Upper lobe of left lung (tissue), 4 donors: ENCODE measurements at regions not wholly inside any gene's neighbourhood (a gene's known extent, or its start where the extent isn't known, plus 50 kb on each side); places are given as distances from the start of the nearest gene placed in this dataset.

Source experiments
- POLR2A ChIP-seq, 4 donors: fragments of 450-650 bp; IDR thresholded peaks; one replicate each; pipeline ENCODE4 v1.5.1; 2016 to 2017; ENCODE audit warnings: antibody characterized with exemption in 4 of 4, mild to moderate bottlenecking in 2 of 4
- TF ChIP-seq, protein P1 (sequence below), 6 experiments: fragments of 450-650 bp in 4 of 6; fragments of 200-600 bp in 2 of 6; sonication (generic) in 2 of 6; IDR thresholded peaks; one replicate each; pipeline ENCODE4 v1.5.1; 2016 to 2019; ENCODE audit warnings: antibody characterized with exemption in 6 of 6

DNA sequence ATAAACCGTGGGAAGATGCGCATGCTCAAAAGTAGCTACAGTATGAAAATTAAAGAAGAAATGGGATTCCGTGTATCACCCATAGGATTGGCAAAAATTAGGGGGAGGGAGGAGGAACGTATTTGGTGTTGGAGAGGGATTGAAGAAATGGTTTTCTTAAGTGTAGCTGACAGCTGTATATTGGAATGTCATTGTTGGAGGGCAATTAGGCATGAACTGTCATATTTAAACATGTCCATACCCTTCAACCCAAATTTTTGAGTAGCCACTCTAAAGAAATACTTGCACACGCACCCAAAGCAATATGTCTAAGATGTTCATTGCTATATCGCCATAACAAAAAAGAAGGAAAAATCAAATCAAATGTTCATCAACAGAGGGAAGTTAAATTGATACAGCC is 144.7 kb downstream of the TLE3 start:
- no peak for TF ChIP-seq POLR2A (IDR thresholded peaks at IDR 0.05)
- TF ChIP-seq, protein P1, sequence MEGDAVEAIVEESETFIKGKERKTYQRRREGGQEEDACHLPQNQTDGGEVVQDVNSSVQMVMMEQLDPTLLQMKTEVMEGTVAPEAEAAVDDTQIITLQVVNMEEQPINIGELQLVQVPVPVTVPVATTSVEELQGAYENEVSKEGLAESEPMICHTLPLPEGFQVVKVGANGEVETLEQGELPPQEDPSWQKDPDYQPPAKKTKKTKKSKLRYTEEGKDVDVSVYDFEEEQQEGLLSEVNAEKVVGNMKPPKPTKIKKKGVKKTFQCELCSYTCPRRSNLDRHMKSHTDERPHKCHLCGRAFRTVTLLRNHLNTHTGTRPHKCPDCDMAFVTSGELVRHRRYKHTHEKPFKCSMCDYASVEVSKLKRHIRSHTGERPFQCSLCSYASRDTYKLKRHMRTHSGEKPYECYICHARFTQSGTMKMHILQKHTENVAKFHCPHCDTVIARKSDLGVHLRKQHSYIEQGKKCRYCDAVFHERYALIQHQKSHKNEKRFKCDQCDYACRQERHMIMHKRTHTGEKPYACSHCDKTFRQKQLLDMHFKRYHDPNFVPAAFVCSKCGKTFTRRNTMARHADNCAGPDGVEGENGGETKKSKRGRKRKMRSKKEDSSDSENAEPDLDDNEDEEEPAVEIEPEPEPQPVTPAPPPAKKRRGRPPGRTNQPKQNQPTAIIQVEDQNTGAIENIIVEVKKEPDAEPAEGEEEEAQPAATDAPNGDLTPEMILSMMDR (IDR thresholded peaks at IDR 0.05): no peak
